K562 (cell line): ENCODE measurements at regions not wholly inside any gene's neighbourhood (a gene's known extent, or its start where the extent isn't known, plus 50 kb on each side); places are given as distances from the start of the nearest gene placed in this dataset.

ENCODE experiments used
- ATAC-seq: fragments of 200-7000 bp; cut with Tn5 transposase; 3 replicates; pipeline ENCODE4 v1.9.1; 2020; ENCODE audit warnings: moderate library complexity
- BruUV-seq: library from RNA; stranded (reverse); fragments of 400-500 nt; replicated peaks from 2 replicates; lab custom pipeline; 2021; lab: Mats Ljungman, UMichigan
- CTCF ChIA-PET: fragments of 300-600 bp; formaldehyde crosslinking; extraction: SDS; loops from one replicate; lab custom pipeline; 2021; ENCODE audit warnings: low intra/inter-chr PET ratio; lab: Yijun Ruan, JAX
- POLR2A ChIA-PET: fragments of 300-600, 350-650 bp; sonication (Branson Sonifier 250); formaldehyde crosslinking; extraction: SDS; loops from one replicate; lab custom pipeline; 2021; ENCODE audit warnings: antibody characterized with exemption, inconsistent platforms; lab: Yijun Ruan, JAX
- DNase-seq, 4 experiments: peaks; one replicate each; pipeline versions ENCODE4 v3.0.0 to v3.0.0-alpha.2; 2011 to 2018; ENCODE audit warnings: low spot score in 3 of 4, mixed read lengths in 3 of 4; ENCODE audit errors: extremely low read depth in 1 of 4
- FAIRE-seq: peaks from 2 replicates; lab custom pipeline; 2011; peaks lifted over from hg19 to GRCh38; lab: Jason Lieb, UNC
- H2AFZ ChIP-seq: 2 replicates; pipeline ENCODE4 v1.6.0; 2011; ENCODE audit warnings: low read depth, low read length, control low read depth, inconsistent platforms
- H3K27ac ChIP-seq: fragments of 200-600 bp; 3 replicates; pipeline ENCODE4 v1.8.0; 2011; ENCODE audit warnings: low read depth, mild to moderate bottlenecking, control low read depth, inconsistent platforms, low read length, moderate library complexity, mixed read lengths; ENCODE audit errors: extremely low read depth
- H3K27me3 ChIP-seq, 2 experiments: fragments of 300-600 bp in 1 of 2; 2 replicates in 1 of 2; 3 replicates in 1 of 2; pipeline versions ENCODE4 v1.6.0 to v1.8.0; 2011; ENCODE audit warnings: inconsistent platforms in 2 of 2, low read length in 2 of 2, mild to moderate bottlenecking in 1 of 2, mixed read lengths in 1 of 2, moderate library complexity in 1 of 2; ENCODE audit not compliant: control insufficient read depth in 2 of 2, insufficient read depth in 2 of 2
- H3K36me3 ChIP-seq: fragments of 300-600 bp; 3 replicates; pipeline ENCODE4 v1.8.0; 2011; ENCODE audit warnings: mild to moderate bottlenecking, low read length, inconsistent platforms; ENCODE audit not compliant: control insufficient read depth, insufficient read depth
- H3K4me1 ChIP-seq, 2 experiments: fragments of 200-600 bp in 1 of 2; replicated peaks in 1 of 2; 2 replicates in 1 of 2; 3 replicates in 1 of 2; pipeline versions ENCODE4 v1.5.1 to v1.8.0; 2011; ENCODE audit warnings: inconsistent platforms in 2 of 2, low read length in 2 of 2, mild to moderate bottlenecking in 1 of 2, mixed read lengths in 1 of 2, moderate library complexity in 1 of 2; ENCODE audit not compliant: control insufficient read depth in 2 of 2, insufficient read depth in 2 of 2
- H3K4me2 ChIP-seq: 2 replicates; pipeline ENCODE4 v1.6.1; 2011; ENCODE audit warnings: low read length, control low read depth, inconsistent platforms, mixed read lengths; ENCODE audit not compliant: insufficient read depth
- H3K4me3 ChIP-seq: fragments of 200-600 bp; sonication (generic), shearing (Covaris generic); 2 replicates; pipeline ENCODE4 v1.5.1; 2016; ENCODE audit warnings: control low read depth, inconsistent platforms
- H3K79me2 ChIP-seq: fragments of 200-600 bp; 3 replicates; pipeline ENCODE4 v1.8.0; 2011; ENCODE audit warnings: low read length, inconsistent platforms; ENCODE audit not compliant: control insufficient read depth, insufficient read depth
- H3K9ac ChIP-seq, 2 experiments: 2 replicates each; pipeline versions ENCODE4 v1.6.0 to v1.6.1; 2011; ENCODE audit warnings: low read depth in 2 of 2, low read length in 2 of 2, control low read depth in 1 of 2, inconsistent platforms in 1 of 2, mild to moderate bottlenecking in 1 of 2, mixed read lengths in 1 of 2; ENCODE audit not compliant: insufficient read depth in 1 of 2
- H3K9me1 ChIP-seq: one replicate; pipeline ENCODE4 v1.6.0; 2011; ENCODE audit warnings: inconsistent platforms, mild to moderate bottlenecking, low read length, moderate library complexity; ENCODE audit not compliant: control insufficient read depth, insufficient read depth
- H3K9me3 ChIP-seq: replicated peaks from 2 replicates; pipeline ENCODE4 v1.5.1; 2011; ENCODE audit warnings: low read depth, low read length, inconsistent platforms; ENCODE audit not compliant: control insufficient read depth, insufficient read depth
- H4K20me1 ChIP-seq: replicated peaks from 2 replicates; pipeline ENCODE4 v1.6.1; 2011; ENCODE audit warnings: low read length, inconsistent platforms, mixed read lengths; ENCODE audit not compliant: control insufficient read depth, insufficient read depth
- ATF1 ChIP-seq, 2 experiments: fragments of 450-650 bp in 1 of 2; IDR thresholded peaks; 2 replicates each; pipeline ENCODE4 v1.6.1; 2016; ENCODE audit warnings: missing compliant biosample characterization in 1 of 2, missing genetic modification characterization in 1 of 2
- E4F1 ChIP-seq: fragments of 250-450 bp; sonication (Bioruptor Pico); IDR thresholded peaks from 2 replicates; pipeline ENCODE4 v1.5.0; 2021; ENCODE audit warnings: mild to moderate bottlenecking, borderline replicate concordance
- ETS1 ChIP-seq: conservative IDR thresholded peaks from 2 replicates; pipeline ENCODE4 v1.6.1; 2011; ENCODE audit warnings: low read depth, mild to moderate bottlenecking, low read length; ENCODE audit not compliant: control insufficient read depth
- FOXP1 ChIP-seq: sonication (generic); formaldehyde crosslinking; IDR thresholded peaks from 2 replicates; pipeline ENCODE4 v1.8.0; 2022; ENCODE audit warnings: mild to moderate bottlenecking, missing genetic modification reagents
- HLTF ChIP-seq: fragments of 450-650 bp; IDR thresholded peaks from 2 replicates; pipeline ENCODE4 v1.6.1; 2016
- HNRNPH1 ChIP-seq: fragments of 200-400 bp; formaldehyde crosslinking; optimal IDR thresholded peaks from 2 replicates; pipeline ENCODE3; 2017; ENCODE audit warnings: low read depth, mild to moderate bottlenecking, low read length, moderate library complexity
- KDM5B ChIP-seq: fragments of 200-600 bp; sonication (generic); IDR thresholded peaks from 2 replicates; pipeline ENCODE4 v1.6.1; 2012; ENCODE audit warnings: low read depth, mild to moderate bottlenecking, moderate library complexity, low read length, control low read depth, inconsistent platforms; ENCODE audit not compliant: insufficient replicate concordance
- SAFB ChIP-seq: fragments of 200-400 bp; formaldehyde crosslinking; IDR thresholded peaks from 2 replicates; pipeline ENCODE4 v1.6.1; 2017; ENCODE audit warnings: low read depth, low read length, borderline replicate concordance
- TAF7 ChIP-seq: fragments of 450-650 bp; IDR thresholded peaks from 2 replicates; pipeline ENCODE4 v1.6.1; 2016; ENCODE audit warnings: missing genetic modification characterization, missing compliant biosample characterization
- ZNF695 ChIP-seq: fragments of 450-650 bp; formaldehyde crosslinking; IDR thresholded peaks from 2 replicates; pipeline ENCODE4 v1.4.0; 2020; ENCODE audit warnings: mild to moderate bottlenecking, moderate library complexity
- WGBS: fragments of 100-300 bp; shearing (Covaris generic); methylation state at CpG from one replicate; pipeline ENCODE4 v1.1.6; 2016; ENCODE audit warnings: low coverage, mixed read lengths; ENCODE audit not compliant: insufficient coverage; ENCODE audit errors: missing lambda C conversion rate; 5-methylcytosine and 5-hydroxymethylcytosine counted together
- in situ Hi-C: fragments of 300-500 bp; cut with MboI; formaldehyde crosslinking; loops from 4 replicates; pipeline ENCODE4 v1.15.0; 2018; ENCODE audit warnings: inconsistent platforms, mixed read lengths
- intact Hi-C: fragments of 100-400 bp; cut with micrococcal nuclease; formaldehyde crosslinking; loops from 2 replicates; pipeline ENCODE4 v1.14.2; 2022
- TF ChIP-seq, protein P1 (sequence below): fragments of 450-650 bp; IDR thresholded peaks from 2 replicates; pipeline ENCODE4 v1.6.1; 2016; ENCODE audit warnings: borderline replicate concordance
- TF ChIP-seq, protein P2 (sequence below): sonication (generic); formaldehyde crosslinking; IDR thresholded peaks from 2 replicates; pipeline ENCODE4 v1.8.0; 2022; ENCODE audit warnings: mild to moderate bottlenecking, missing genetic modification reagents

DNA sequence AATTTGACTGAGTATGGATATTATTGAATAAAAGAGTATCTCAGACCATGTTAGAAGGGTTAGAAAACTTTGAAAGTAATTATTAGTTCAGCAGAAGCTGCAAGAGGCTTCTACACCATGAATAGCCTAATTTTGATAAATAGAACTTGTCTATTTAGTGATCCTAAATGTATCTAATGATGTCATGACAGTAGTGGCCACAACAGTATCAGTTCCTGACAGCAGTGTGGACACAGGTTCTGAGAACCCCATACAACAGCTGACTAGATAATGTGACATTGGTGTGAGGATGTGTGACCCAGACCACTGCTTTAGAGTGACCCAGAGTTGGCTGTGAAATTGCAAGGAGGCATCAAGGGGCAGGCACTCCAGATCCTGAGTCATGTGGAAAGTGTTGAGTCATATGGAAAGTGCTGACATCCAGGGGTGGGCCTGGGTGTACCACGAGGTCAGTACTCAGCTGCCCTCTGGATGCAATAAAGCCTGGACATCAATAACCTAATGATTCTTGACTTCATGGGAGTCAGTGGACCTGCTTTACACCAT, 754.7 kb downstream of the DHX35 start:
- H3K9ac ChIP-seq = no peak overlapping the region
- no peak overlapping the region for H3K4me3 ChIP-seq
- H3K27ac ChIP-seq = no peak overlapping the region
- no TSS peak for BruUV-seq
- WGBS = 0% methylated on average over 1 of the region's 1 CpG
- no peaks in the 10 kb centered on the region for H3K79me2 ChIP-seq
- FAIRE-seq (no peak), DNase-seq (no peak), ATAC-seq (no peak)
- ChIA-PET POLR2A (no interaction called here), CTCF (no interaction called here)
- no peak overlapping the region for H2AFZ ChIP-seq
- no peaks in the 10 kb centered on the region for H3K36me3 ChIP-seq
- no peaks in the 10 kb centered on the region for H4K20me1 ChIP-seq
- in situ Hi-C loops (no loop called here), intact Hi-C loops (no loop called here)
- H3K4me2 ChIP-seq = no peak overlapping the region
- no peaks in the 10 kb centered on the region for H3K9me3 ChIP-seq
- H3K27me3 ChIP-seq = no peaks in the 10 kb centered on the region
- no peak for TF ChIP-seq E4F1 (CRISPR knock-in tag)
- TF ChIP-seq, protein P1, sequence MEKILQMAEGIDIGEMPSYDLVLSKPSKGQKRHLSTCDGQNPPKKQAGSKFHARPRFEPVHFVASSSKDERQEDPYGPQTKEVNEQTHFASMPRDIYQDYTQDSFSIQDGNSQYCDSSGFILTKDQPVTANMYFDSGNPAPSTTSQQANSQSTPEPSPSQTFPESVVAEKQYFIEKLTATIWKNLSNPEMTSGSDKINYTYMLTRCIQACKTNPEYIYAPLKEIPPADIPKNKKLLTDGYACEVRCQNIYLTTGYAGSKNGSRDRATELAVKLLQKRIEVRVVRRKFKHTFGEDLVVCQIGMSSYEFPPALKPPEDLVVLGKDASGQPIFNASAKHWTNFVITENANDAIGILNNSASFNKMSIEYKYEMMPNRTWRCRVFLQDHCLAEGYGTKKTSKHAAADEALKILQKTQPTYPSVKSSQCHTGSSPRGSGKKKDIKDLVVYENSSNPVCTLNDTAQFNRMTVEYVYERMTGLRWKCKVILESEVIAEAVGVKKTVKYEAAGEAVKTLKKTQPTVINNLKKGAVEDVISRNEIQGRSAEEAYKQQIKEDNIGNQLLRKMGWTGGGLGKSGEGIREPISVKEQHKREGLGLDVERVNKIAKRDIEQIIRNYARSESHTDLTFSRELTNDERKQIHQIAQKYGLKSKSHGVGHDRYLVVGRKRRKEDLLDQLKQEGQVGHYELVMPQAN = no peak
- TF ChIP-seq HLTF = no peak
- TF ChIP-seq, protein P2, sequence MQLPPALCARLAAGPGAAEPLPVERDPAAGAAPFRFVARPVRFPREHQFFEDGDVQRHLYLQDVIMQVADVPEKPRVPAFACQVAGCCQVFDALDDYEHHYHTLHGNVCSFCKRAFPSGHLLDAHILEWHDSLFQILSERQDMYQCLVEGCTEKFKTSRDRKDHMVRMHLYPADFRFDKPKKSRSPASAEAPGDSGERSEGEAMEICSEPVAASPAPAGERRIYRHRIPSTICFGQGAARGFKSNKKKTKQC (CRISPR knock-in tag) = no peak
- no peak for TF ChIP-seq ATF1 (CRISPR knock-in tag; IDR thresholded peaks at IDR 0.05)
- TF ChIP-seq ATF1 (tag; IDR thresholded peaks at IDR 0.05) = no peak
- no peak for TF ChIP-seq TAF7 (tag)
- TF ChIP-seq FOXP1 (CRISPR knock-in tag) = no peak
- no peak for TF ChIP-seq ETS1
- TF ChIP-seq HNRNPH1 = no peak
- TF ChIP-seq ZNF695 = no peak
- no peak for TF ChIP-seq SAFB
- no peak for TF ChIP-seq KDM5B
- TF ChIP-seq, all 486 proteins: peak for 0
- no peaks in the 10 kb centered on the region for H3K9me1 ChIP-seq
- H3K4me1 ChIP-seq = no peaks in the 10 kb centered on the region
